HG03342 (cell line): ENCODE measurements at regions not wholly inside any gene's neighbourhood (a gene's known extent, or its start where the extent isn't known, plus 50 kb on each side); places are given as distances from the start of the nearest gene placed in this dataset.

Experiments
- ATAC-seq: cut with Tn5 transposase; IDR thresholded peaks from one replicate; pipeline ENCODE4 v1.9.1; 2021; ENCODE audit warnings: mild to moderate bottlenecking, moderate library complexity; ENCODE audit not compliant: unreplicated experiment

- no peak for ATAC-seq
These were observed 79.5 kb upstream of the WWC1 start for GRCh38 chr5:168211936-168212335.

- no peak for ATAC-seq
These were observed 77.4 kb upstream of the WWC1 start for GRCh38 chr5:168214071-168214470.

GRCh38 chr5:168214886-168215285, 76.6 kb upstream of the WWC1 start:
- no peak for ATAC-seq

GRCh38 chr5:168215646-168216045, 75.8 kb upstream of the WWC1 start:
- ATAC-seq, result no peak

- no peak for ATAC-seq
These were observed 74.5 kb upstream of the WWC1 start for GRCh38 chr5:168216989-168217388.

- ATAC-seq, result no peak
These were observed 73.9 kb upstream of the WWC1 start for GRCh38 chr5:168217497-168217896.

- ATAC-seq, result no peak
These were observed 72.7 kb upstream of the WWC1 start for GRCh38 chr5:168218746-168219145.

- peak; percentile 94 for ATAC-seq
These were observed 71.7 kb upstream of the WWC1 start for GRCh38 chr5:168219515-168220410.

GRCh38 chr5:168224085-168224484, 67.4 kb upstream of the WWC1 start:
- ATAC-seq, result no peak

GRCh38 chr5:168226012-168226411, 65.4 kb upstream of the WWC1 start:
- no peak for ATAC-seq

- ATAC-seq, result no peak
These were observed 64.4 kb upstream of the WWC1 start for GRCh38 chr5:168227001-168227400.

- peak; percentile 98 for ATAC-seq
These were observed 63.4 kb upstream of the WWC1 start for GRCh38 chr5:168227973-168228615.

GRCh38 chr5:168228668-168229067, 62.8 kb upstream of the WWC1 start:
- ATAC-seq, result no peak

GRCh38 chr5:168234133-168234532, 57.3 kb upstream of the WWC1 start:
- ATAC-seq, result no peak

- ATAC-seq, result no peak
These were observed 53.0 kb upstream of the WWC1 start for GRCh38 chr5:168238463-168238862.

- ATAC-seq, result no peak
These were observed 52.1 kb upstream of the WWC1 start for GRCh38 chr5:168239325-168239724.
